Thyroid gland (tissue), 4 donors: ENCODE measurements at regions not wholly inside any gene's neighbourhood (a gene's known extent, or its start where the extent isn't known, plus 50 kb on each side); places are given as distances from the start of the nearest gene placed in this dataset.

ENCODE experiments used
- POLR2A ChIP-seq, 2 donors: fragments of 450-650 bp; IDR thresholded peaks; one replicate each; pipeline ENCODE4 v1.6.1; 2017; ENCODE audit warnings: antibody characterized with exemption in 2 of 2, mild to moderate bottlenecking in 2 of 2, moderate library complexity in 1 of 2
- TF ChIP-seq, protein P1 (sequence below), 6 experiments: fragments of 200-600 bp in 3 of 6; fragments of 450-650 bp in 3 of 6; sonication (generic) in 3 of 6; IDR thresholded peaks; one replicate each; pipeline ENCODE4 v1.5.1; 2016 to 2019; ENCODE audit warnings: antibody characterized with exemption in 6 of 6, mild to moderate bottlenecking in 2 of 6, inconsistent platforms in 1 of 6, moderate library complexity in 1 of 6

DNA sequence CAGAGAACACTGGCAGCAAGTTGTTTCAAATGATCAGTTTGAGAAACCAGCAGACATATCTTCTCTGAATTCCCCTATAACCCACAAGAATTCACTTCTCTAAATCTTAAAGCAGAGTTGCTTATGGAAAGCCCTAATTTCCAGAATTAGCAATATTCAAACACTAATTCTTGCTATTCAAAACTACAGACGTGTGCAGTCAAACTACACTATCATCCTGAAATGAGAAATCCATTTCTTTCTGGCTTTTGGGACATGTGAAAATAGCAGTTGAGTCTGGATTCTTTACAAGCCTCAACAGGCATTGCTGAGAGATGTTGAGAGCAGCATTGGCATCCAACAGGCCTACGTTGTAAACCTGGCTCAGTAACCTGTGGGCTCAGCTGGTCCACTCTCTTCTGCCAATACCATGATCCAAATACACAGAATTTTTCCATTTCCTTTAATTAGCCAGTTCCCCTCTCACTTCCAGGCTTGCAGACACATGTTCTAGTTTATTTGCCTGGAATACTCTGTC is 74.6 kb upstream of the TMTC1 start:
- TF ChIP-seq, protein P1, sequence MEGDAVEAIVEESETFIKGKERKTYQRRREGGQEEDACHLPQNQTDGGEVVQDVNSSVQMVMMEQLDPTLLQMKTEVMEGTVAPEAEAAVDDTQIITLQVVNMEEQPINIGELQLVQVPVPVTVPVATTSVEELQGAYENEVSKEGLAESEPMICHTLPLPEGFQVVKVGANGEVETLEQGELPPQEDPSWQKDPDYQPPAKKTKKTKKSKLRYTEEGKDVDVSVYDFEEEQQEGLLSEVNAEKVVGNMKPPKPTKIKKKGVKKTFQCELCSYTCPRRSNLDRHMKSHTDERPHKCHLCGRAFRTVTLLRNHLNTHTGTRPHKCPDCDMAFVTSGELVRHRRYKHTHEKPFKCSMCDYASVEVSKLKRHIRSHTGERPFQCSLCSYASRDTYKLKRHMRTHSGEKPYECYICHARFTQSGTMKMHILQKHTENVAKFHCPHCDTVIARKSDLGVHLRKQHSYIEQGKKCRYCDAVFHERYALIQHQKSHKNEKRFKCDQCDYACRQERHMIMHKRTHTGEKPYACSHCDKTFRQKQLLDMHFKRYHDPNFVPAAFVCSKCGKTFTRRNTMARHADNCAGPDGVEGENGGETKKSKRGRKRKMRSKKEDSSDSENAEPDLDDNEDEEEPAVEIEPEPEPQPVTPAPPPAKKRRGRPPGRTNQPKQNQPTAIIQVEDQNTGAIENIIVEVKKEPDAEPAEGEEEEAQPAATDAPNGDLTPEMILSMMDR (IDR thresholded peaks at IDR 0.05): no peak
- no peak for TF ChIP-seq POLR2A (IDR thresholded peaks at IDR 0.05)
